ENCODE measurements at regions not wholly inside any gene's neighbourhood (a gene's known extent, or its start where the extent isn't known, plus 50 kb on each side); places are given as distances from the start of the nearest gene placed in this dataset.

DNA sequence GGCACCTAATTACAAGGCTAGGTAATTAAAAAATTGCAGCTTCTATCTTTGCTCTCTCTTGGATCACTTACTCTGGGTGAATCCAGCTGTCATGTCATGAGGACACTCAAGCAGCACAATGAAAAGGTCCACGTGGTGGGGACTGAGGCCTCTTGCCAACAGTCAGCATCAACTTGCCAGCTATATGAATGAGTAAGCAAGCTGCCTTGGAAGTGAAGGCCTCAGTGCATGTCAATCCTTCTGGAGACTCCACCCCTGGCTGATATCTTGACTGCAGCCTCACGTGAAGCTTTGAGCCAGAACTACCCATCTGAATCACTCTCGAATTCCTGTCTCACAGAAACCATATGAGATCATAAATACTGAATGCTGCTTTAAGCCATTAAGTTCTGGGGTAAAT is 140.5 kb downstream of the SNX18 start:
- TF ChIP-seq, protein P1, sequence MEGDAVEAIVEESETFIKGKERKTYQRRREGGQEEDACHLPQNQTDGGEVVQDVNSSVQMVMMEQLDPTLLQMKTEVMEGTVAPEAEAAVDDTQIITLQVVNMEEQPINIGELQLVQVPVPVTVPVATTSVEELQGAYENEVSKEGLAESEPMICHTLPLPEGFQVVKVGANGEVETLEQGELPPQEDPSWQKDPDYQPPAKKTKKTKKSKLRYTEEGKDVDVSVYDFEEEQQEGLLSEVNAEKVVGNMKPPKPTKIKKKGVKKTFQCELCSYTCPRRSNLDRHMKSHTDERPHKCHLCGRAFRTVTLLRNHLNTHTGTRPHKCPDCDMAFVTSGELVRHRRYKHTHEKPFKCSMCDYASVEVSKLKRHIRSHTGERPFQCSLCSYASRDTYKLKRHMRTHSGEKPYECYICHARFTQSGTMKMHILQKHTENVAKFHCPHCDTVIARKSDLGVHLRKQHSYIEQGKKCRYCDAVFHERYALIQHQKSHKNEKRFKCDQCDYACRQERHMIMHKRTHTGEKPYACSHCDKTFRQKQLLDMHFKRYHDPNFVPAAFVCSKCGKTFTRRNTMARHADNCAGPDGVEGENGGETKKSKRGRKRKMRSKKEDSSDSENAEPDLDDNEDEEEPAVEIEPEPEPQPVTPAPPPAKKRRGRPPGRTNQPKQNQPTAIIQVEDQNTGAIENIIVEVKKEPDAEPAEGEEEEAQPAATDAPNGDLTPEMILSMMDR (conservative IDR thresholded peaks at IDR 0.05; ENCODE audit: low read depth in 2 of 2), result no peak
- TF ChIP-seq POLR2AphosphoS5 (IDR thresholded peaks at IDR 0.05; ENCODE audit: low read depth), result no peak

Data from GM23338 (cell line).